Testis (tissue), 2 donors: ENCODE measurements at regions not wholly inside any gene's neighbourhood (a gene's known extent, or its start where the extent isn't known, plus 50 kb on each side); places are given as distances from the start of the nearest gene placed in this dataset.

Source experiments
- CTCF ChIP-seq, 3 experiments: fragments of 450-650 bp in 2 of 3; fragments of 200-600 bp in 1 of 3; sonication (generic) in 1 of 3; IDR thresholded peaks; one replicate each; pipeline ENCODE4 v1.5.1; 2016 to 2019; ENCODE audit warnings: antibody characterized with exemption in 3 of 3, mild to moderate bottlenecking in 2 of 3, moderate library complexity in 1 of 3
- POLR2A ChIP-seq: fragments of 450-650 bp; IDR thresholded peaks from one replicate; pipeline ENCODE4 v1.6.1; 2017; ENCODE audit warnings: antibody characterized with exemption, mild to moderate bottlenecking, moderate library complexity

GRCh38 chr4:124593494-124593893 lies 119.0 kb downstream of the ANKRD50 start:
- no peak for TF ChIP-seq CTCF (IDR thresholded peaks at IDR 0.05)
- TF ChIP-seq POLR2A = no peak
